K562 (cell line): ENCODE measurements at regions not wholly inside any gene's neighbourhood (a gene's known extent, or its start where the extent isn't known, plus 50 kb on each side); places are given as distances from the start of the nearest gene placed in this dataset.

Experiments
- ATAC-seq: fragments of 200-7000 bp; cut with Tn5 transposase; 3 replicates; pipeline ENCODE4 v1.9.1; 2020; ENCODE audit warnings: moderate library complexity
- BruUV-seq: library from RNA; stranded (reverse); fragments of 400-500 nt; replicated peaks from 2 replicates; lab custom pipeline; 2021; lab: Mats Ljungman, UMichigan
- CTCF ChIA-PET: fragments of 300-600 bp; formaldehyde crosslinking; extraction: SDS; loops from one replicate; lab custom pipeline; 2021; ENCODE audit warnings: low intra/inter-chr PET ratio; lab: Yijun Ruan, JAX
- POLR2A ChIA-PET: fragments of 300-600, 350-650 bp; sonication (Branson Sonifier 250); formaldehyde crosslinking; extraction: SDS; loops from one replicate; lab custom pipeline; 2021; ENCODE audit warnings: antibody characterized with exemption, inconsistent platforms; lab: Yijun Ruan, JAX
- DNase-seq, 4 experiments: peaks; one replicate each; pipeline versions ENCODE4 v3.0.0 to v3.0.0-alpha.2; 2011 to 2018; ENCODE audit warnings: low spot score in 3 of 4, mixed read lengths in 3 of 4; ENCODE audit errors: extremely low read depth in 1 of 4
- FAIRE-seq: peaks from 2 replicates; lab custom pipeline; 2011; peaks lifted over from hg19 to GRCh38; lab: Jason Lieb, UNC
- H2AFZ ChIP-seq: 2 replicates; pipeline ENCODE4 v1.6.0; 2011; ENCODE audit warnings: low read depth, low read length, control low read depth, inconsistent platforms
- H3K27ac ChIP-seq: fragments of 200-600 bp; 3 replicates; pipeline ENCODE4 v1.8.0; 2011; ENCODE audit warnings: low read depth, mild to moderate bottlenecking, control low read depth, inconsistent platforms, low read length, moderate library complexity, mixed read lengths; ENCODE audit errors: extremely low read depth
- H3K27me3 ChIP-seq, 2 experiments: fragments of 300-600 bp in 1 of 2; 2 replicates in 1 of 2; 3 replicates in 1 of 2; pipeline versions ENCODE4 v1.6.0 to v1.8.0; 2011; ENCODE audit warnings: inconsistent platforms in 2 of 2, low read length in 2 of 2, mild to moderate bottlenecking in 1 of 2, mixed read lengths in 1 of 2, moderate library complexity in 1 of 2; ENCODE audit not compliant: control insufficient read depth in 2 of 2, insufficient read depth in 2 of 2
- H3K36me3 ChIP-seq: fragments of 300-600 bp; 3 replicates; pipeline ENCODE4 v1.8.0; 2011; ENCODE audit warnings: mild to moderate bottlenecking, low read length, inconsistent platforms; ENCODE audit not compliant: control insufficient read depth, insufficient read depth
- H3K4me1 ChIP-seq, 2 experiments: fragments of 200-600 bp in 1 of 2; replicated peaks in 1 of 2; 2 replicates in 1 of 2; 3 replicates in 1 of 2; pipeline versions ENCODE4 v1.5.1 to v1.8.0; 2011; ENCODE audit warnings: inconsistent platforms in 2 of 2, low read length in 2 of 2, mild to moderate bottlenecking in 1 of 2, mixed read lengths in 1 of 2, moderate library complexity in 1 of 2; ENCODE audit not compliant: control insufficient read depth in 2 of 2, insufficient read depth in 2 of 2
- H3K4me2 ChIP-seq: 2 replicates; pipeline ENCODE4 v1.6.1; 2011; ENCODE audit warnings: low read length, control low read depth, inconsistent platforms, mixed read lengths; ENCODE audit not compliant: insufficient read depth
- H3K4me3 ChIP-seq: fragments of 200-600 bp; sonication (generic), shearing (Covaris generic); 2 replicates; pipeline ENCODE4 v1.5.1; 2016; ENCODE audit warnings: control low read depth, inconsistent platforms
- H3K79me2 ChIP-seq: fragments of 200-600 bp; 3 replicates; pipeline ENCODE4 v1.8.0; 2011; ENCODE audit warnings: low read length, inconsistent platforms; ENCODE audit not compliant: control insufficient read depth, insufficient read depth
- H3K9ac ChIP-seq, 2 experiments: 2 replicates each; pipeline versions ENCODE4 v1.6.0 to v1.6.1; 2011; ENCODE audit warnings: low read depth in 2 of 2, low read length in 2 of 2, control low read depth in 1 of 2, inconsistent platforms in 1 of 2, mild to moderate bottlenecking in 1 of 2, mixed read lengths in 1 of 2; ENCODE audit not compliant: insufficient read depth in 1 of 2
- H3K9me1 ChIP-seq: one replicate; pipeline ENCODE4 v1.6.0; 2011; ENCODE audit warnings: inconsistent platforms, mild to moderate bottlenecking, low read length, moderate library complexity; ENCODE audit not compliant: control insufficient read depth, insufficient read depth
- H3K9me3 ChIP-seq: replicated peaks from 2 replicates; pipeline ENCODE4 v1.5.1; 2011; ENCODE audit warnings: low read depth, low read length, inconsistent platforms; ENCODE audit not compliant: control insufficient read depth, insufficient read depth
- H4K20me1 ChIP-seq: replicated peaks from 2 replicates; pipeline ENCODE4 v1.6.1; 2011; ENCODE audit warnings: low read length, inconsistent platforms, mixed read lengths; ENCODE audit not compliant: control insufficient read depth, insufficient read depth
- DIDO1 ChIP-seq: fragments of 450-650 bp; IDR thresholded peaks from 2 replicates; pipeline ENCODE4 v1.6.1; 2016; ENCODE audit warnings: low read depth, missing biosample characterization, missing genetic modification characterization
- MYNN ChIP-seq, 2 experiments: sonication (generic); formaldehyde crosslinking in 1 of 2; IDR thresholded peaks; 2 replicates each; pipeline versions ENCODE4 v1.5.0 to v1.6.1; 2016 to 2020; ENCODE audit warnings: antibody characterized with exemption in 1 of 2, missing genetic modification reagents in 1 of 2
- OTX1 ChIP-seq: fragments of 450-650 bp; formaldehyde crosslinking; IDR thresholded peaks from 2 replicates; pipeline ENCODE4 v1.4.0; 2022; ENCODE audit warnings: mild to moderate bottlenecking
- RBBP5 ChIP-seq: fragments of 200-600 bp; sonication (generic); IDR thresholded peaks from 2 replicates; pipeline ENCODE4 v1.6.1; 2012; ENCODE audit warnings: borderline replicate concordance, mild to moderate bottlenecking, low read length, control low read depth, inconsistent platforms; ENCODE audit not compliant: insufficient read depth, poor library complexity, severe bottlenecking
- RBFOX2 ChIP-seq: fragments of 200-400 bp; formaldehyde crosslinking; IDR thresholded peaks from 2 replicates; pipeline ENCODE4 v1.6.1; 2017; ENCODE audit warnings: low read depth, mild to moderate bottlenecking, low read length, moderate library complexity
- RCOR1 ChIP-seq, 2 experiments: IDR thresholded peaks; 2 replicates each; pipeline ENCODE4 v1.6.1; 2012; ENCODE audit warnings: low read depth in 2 of 2, low read length in 2 of 2, borderline replicate concordance in 1 of 2, improper control_type of control experiment in 1 of 2
- SAFB2 ChIP-seq: fragments of 200-400 bp; formaldehyde crosslinking; IDR thresholded peaks from 2 replicates; pipeline ENCODE4 v1.6.1; 2018; ENCODE audit warnings: borderline replicate concordance, low read length, low read depth, moderate library complexity; ENCODE audit not compliant: severe bottlenecking
- SREBF2 ChIP-seq: sonication (generic); formaldehyde crosslinking; IDR thresholded peaks from 2 replicates; pipeline ENCODE4 v1.4.0; 2020; ENCODE audit warnings: mild to moderate bottlenecking, missing genetic modification reagents
- TSC22D4 ChIP-seq: fragments of 450-650 bp; IDR thresholded peaks from 2 replicates; pipeline ENCODE4 v1.6.1; 2016; ENCODE audit warnings: missing genetic modification characterization, missing biosample characterization, control low read depth
- ZBED1 ChIP-seq: IDR thresholded peaks from 2 replicates; pipeline ENCODE4 v1.6.1; 2014
- ZNF146 ChIP-seq: IDR thresholded peaks from one replicate; pipeline ENCODE4 v1.6.1; 2018; ENCODE audit warnings: missing compliant biosample characterization; ENCODE audit not compliant: unreplicated experiment
- WGBS: fragments of 100-300 bp; shearing (Covaris generic); methylation state at CpG from one replicate; pipeline ENCODE4 v1.1.6; 2016; ENCODE audit warnings: low coverage, mixed read lengths; ENCODE audit not compliant: insufficient coverage; ENCODE audit errors: missing lambda C conversion rate; 5-methylcytosine and 5-hydroxymethylcytosine counted together
- in situ Hi-C: fragments of 300-500 bp; cut with MboI; formaldehyde crosslinking; loops from 4 replicates; pipeline ENCODE4 v1.15.0; 2018; ENCODE audit warnings: inconsistent platforms, mixed read lengths
- intact Hi-C: fragments of 100-400 bp; cut with micrococcal nuclease; formaldehyde crosslinking; loops from 2 replicates; pipeline ENCODE4 v1.14.2; 2022
- TF ChIP-seq, protein P1 (sequence below), 2 experiments: fragments of 450-650 bp; IDR thresholded peaks; 2 replicates each; pipeline ENCODE4 v1.6.1; 2016
- TF ChIP-seq, protein P2 (sequence below): fragments of 450-650 bp; IDR thresholded peaks from 2 replicates; pipeline ENCODE4 v1.6.1; 2017; ENCODE audit warnings: mild to moderate bottlenecking, moderate library complexity
- TF ChIP-seq, protein P3 (sequence below): fragments of 450-650 bp; IDR thresholded peaks from 2 replicates; pipeline ENCODE4 v1.6.1; 2018; ENCODE audit not compliant: partially characterized antibody
- TF ChIP-seq, protein P4 (sequence below): sonication (generic); formaldehyde crosslinking; IDR thresholded peaks from 2 replicates; pipeline ENCODE4 v1.9.0; 2022; ENCODE audit warnings: mild to moderate bottlenecking, missing genetic modification reagents

DNA sequence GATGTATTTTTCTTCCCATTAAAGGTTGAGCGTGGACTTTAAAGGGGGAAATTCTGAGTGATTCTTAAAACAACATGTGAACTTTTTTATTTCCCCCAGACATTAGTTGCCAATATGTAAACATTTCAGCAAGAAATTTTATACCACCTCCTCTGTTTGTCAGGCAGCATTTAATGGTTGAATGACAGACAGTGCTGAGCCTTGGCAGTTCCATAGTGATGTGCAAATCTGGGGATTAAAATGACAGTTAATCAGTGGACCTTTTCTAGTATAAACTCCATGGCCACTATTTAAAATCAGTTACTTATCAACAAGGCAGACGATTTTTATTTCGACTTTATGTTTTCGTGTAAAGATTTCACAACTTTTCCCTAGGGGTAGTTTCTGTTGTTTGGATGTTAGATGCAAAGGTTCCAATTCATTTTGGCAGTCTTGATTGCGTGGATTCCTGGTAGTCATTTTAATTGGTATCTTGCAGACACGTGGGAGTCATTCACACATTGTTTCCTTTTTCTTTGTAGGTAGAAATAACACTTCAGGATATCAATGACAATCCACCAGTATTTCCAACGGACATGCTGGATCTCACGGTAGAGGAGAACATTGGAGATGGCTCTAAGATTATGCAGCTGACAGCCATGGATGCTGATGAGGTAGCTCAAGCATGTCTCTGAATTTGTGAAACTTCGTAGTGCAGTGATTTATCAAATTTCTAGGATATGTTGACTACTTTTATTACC lies 83.7 kb downstream of the FAT4 start:
- 4% methylated on average over 9 of the region's 9 CpGs for WGBS
- CTCF ChIA-PET: no interaction called here
- no peaks in the 10 kb centered on the region for H3K79me2 ChIP-seq
- no peak overlapping the region for H3K4me3 ChIP-seq
- H3K27ac ChIP-seq: no peak overlapping the region
- no TSS peak for BruUV-seq
- intact Hi-C loops: no loop called here
- no peaks in the 10 kb centered on the region for H3K36me3 ChIP-seq
- no peaks in the 10 kb centered on the region for H3K4me1 ChIP-seq
- H3K27me3 ChIP-seq: no peaks in the 10 kb centered on the region
- no peaks in the 10 kb centered on the region for H4K20me1 ChIP-seq
- in situ Hi-C loops: no loop called here
- FAIRE-seq (no peak), DNase-seq (no peak), ATAC-seq (no peak)
- H2AFZ ChIP-seq: no peak overlapping the region
- POLR2A ChIA-PET: no interaction called here
- H3K4me2 ChIP-seq: no peak overlapping the region
- no peaks in the 10 kb centered on the region for H3K9me3 ChIP-seq
- H3K9me1 ChIP-seq: no peaks in the 10 kb centered on the region
- H3K9ac ChIP-seq: no peak overlapping the region
- TF ChIP-seq MYNN (IDR thresholded peaks at IDR 0.05): no peak
- TF ChIP-seq MYNN (CRISPR knock-in tag; IDR thresholded peaks at IDR 0.05): no peak
- TF ChIP-seq SAFB2: no peak
- TF ChIP-seq RBFOX2: no peak
- no peak for TF ChIP-seq DIDO1
- TF ChIP-seq, protein P1, sequence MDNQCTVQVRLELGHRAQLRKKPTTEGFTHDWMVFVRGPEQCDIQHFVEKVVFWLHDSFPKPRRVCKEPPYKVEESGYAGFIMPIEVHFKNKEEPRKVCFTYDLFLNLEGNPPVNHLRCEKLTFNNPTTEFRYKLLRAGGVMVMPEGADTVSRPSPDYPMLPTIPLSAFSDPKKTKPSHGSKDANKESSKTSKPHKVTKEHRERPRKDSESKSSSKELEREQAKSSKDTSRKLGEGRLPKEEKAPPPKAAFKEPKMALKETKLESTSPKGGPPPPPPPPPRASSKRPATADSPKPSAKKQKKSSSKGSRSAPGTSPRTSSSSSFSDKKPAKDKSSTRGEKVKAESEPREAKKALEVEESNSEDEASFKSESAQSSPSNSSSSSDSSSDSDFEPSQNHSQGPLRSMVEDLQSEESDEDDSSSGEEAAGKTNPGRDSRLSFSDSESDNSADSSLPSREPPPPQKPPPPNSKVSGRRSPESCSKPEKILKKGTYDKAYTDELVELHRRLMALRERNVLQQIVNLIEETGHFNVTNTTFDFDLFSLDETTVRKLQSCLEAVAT (IDR thresholded peaks at IDR 0.05): no peak
- TF ChIP-seq RCOR1 (IDR thresholded peaks at IDR 0.05; ENCODE audit: borderline replicate concordance in 1 of 2, low read depth in 2 of 2, low read length in 2 of 2): no peak
- TF ChIP-seq ZBED1: no peak
- no peak for TF ChIP-seq ZNF146
- no peak for TF ChIP-seq TSC22D4 (tag)
- TF ChIP-seq, protein P2, sequence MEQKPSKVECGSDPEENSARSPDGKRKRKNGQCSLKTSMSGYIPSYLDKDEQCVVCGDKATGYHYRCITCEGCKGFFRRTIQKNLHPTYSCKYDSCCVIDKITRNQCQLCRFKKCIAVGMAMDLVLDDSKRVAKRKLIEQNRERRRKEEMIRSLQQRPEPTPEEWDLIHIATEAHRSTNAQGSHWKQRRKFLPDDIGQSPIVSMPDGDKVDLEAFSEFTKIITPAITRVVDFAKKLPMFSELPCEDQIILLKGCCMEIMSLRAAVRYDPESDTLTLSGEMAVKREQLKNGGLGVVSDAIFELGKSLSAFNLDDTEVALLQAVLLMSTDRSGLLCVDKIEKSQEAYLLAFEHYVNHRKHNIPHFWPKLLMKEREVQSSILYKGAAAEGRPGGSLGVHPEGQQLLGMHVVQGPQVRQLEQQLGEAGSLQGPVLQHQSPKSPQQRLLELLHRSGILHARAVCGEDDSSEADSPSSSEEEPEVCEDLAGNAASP: no peak
- no peak for TF ChIP-seq OTX1 (CRISPR knock-in tag)
- TF ChIP-seq SREBF2 (CRISPR knock-in tag): no peak
- TF ChIP-seq, protein P3, sequence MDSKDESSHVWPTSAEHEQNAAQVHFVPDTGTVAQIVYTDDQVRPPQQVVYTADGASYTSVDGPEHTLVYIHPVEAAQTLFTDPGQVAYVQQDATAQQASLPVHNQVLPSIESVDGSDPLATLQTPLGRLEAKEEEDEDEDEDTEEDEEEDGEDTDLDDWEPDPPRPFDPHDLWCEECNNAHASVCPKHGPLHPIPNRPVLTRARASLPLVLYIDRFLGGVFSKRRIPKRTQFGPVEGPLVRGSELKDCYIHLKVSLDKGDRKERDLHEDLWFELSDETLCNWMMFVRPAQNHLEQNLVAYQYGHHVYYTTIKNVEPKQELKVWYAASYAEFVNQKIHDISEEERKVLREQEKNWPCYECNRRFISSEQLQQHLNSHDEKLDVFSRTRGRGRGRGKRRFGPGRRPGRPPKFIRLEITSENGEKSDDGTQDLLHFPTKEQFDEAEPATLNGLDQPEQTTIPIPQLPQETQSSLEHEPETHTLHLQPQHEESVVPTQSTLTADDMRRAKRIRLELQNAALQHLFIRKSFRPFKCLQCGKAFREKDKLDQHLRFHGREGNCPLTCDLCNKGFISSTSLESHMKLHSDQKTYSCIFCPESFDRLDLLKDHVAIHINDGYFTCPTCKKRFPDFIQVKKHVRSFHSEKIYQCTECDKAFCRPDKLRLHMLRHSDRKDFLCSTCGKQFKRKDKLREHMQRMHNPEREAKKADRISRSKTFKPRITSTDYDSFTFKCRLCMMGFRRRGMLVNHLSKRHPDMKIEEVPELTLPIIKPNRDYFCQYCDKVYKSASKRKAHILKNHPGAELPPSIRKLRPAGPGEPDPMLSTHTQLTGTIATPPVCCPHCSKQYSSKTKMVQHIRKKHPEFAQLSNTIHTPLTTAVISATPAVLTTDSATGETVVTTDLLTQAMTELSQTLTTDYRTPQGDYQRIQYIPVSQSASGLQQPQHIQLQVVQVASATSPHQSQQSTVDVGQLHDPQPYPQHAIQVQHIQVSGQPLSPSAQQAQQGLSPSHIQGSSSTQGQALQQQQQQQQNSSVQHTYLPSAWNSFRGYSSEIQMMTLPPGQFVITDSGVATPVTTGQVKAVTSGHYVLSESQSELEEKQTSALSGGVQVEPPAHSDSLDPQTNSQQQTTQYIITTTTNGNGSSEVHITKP: no peak
- TF ChIP-seq, protein P4, sequence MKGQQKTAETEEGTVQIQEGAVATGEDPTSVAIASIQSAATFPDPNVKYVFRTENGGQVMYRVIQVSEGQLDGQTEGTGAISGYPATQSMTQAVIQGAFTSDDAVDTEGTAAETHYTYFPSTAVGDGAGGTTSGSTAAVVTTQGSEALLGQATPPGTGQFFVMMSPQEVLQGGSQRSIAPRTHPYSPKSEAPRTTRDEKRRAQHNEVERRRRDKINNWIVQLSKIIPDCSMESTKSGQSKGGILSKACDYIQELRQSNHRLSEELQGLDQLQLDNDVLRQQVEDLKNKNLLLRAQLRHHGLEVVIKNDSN (CRISPR knock-in tag): no peak
- no peak for TF ChIP-seq RBBP5
